H9 (cell line): ENCODE measurements at regions not wholly inside any gene's neighbourhood (a gene's known extent, or its start where the extent isn't known, plus 50 kb on each side); places are given as distances from the start of the nearest gene placed in this dataset.

Experiments used
- DNase-seq: peaks from one replicate; pipeline ENCODE4 v3.0.0-alpha.2; 2017
- H2AFZ ChIP-seq: one replicate; pipeline ENCODE4 v1.6.1; 2013; ENCODE audit warnings: mild to moderate bottlenecking, low read length, control low read depth, moderate library complexity
- H2AK5ac ChIP-seq: 2 replicates; pipeline ENCODE4 v1.6.1; 2013; ENCODE audit warnings: low read length, control low read depth, mixed read lengths; ENCODE audit not compliant: insufficient read length
- H2BK120ac ChIP-seq: one replicate; pipeline ENCODE4 v1.6.1; 2013; ENCODE audit warnings: low read depth, mild to moderate bottlenecking, low read length, control low read depth, inconsistent platforms; ENCODE audit not compliant: poor library complexity, severe bottlenecking
- H2BK12ac ChIP-seq: 2 replicates; pipeline ENCODE4 v1.6.1; 2013; ENCODE audit warnings: low read length, control low read depth, mixed read lengths, low read depth; ENCODE audit not compliant: insufficient read length
- H2BK15ac ChIP-seq: 2 replicates; pipeline ENCODE4 v1.6.1; 2013; ENCODE audit warnings: low read depth, low read length, control low read depth
- H2BK20ac ChIP-seq: one replicate; pipeline ENCODE4 v1.6.1; 2013; ENCODE audit warnings: low read depth, mild to moderate bottlenecking, low read length, control low read depth, inconsistent platforms; ENCODE audit not compliant: poor library complexity, severe bottlenecking
- H2BK5ac ChIP-seq: 2 replicates; pipeline ENCODE4 v1.6.1; 2013; ENCODE audit warnings: low read length, control low read depth, mixed read lengths; ENCODE audit not compliant: insufficient read length
- H3K14ac ChIP-seq: 2 replicates; pipeline ENCODE4 v1.6.1; 2013; ENCODE audit warnings: low read length, control low read depth; ENCODE audit not compliant: insufficient read depth
- H3K18ac ChIP-seq: 2 replicates; pipeline ENCODE4 v1.6.1; 2013; ENCODE audit warnings: low read depth, mild to moderate bottlenecking, mixed read lengths, low read length, control low read depth; ENCODE audit not compliant: insufficient read length
- H3K23ac ChIP-seq: 2 replicates; pipeline ENCODE4 v1.6.1; 2013; ENCODE audit warnings: low read length, control low read depth, mixed read lengths, low read depth; ENCODE audit not compliant: insufficient read length
- H3K23me2 ChIP-seq: 2 replicates; pipeline ENCODE4 v1.6.1; 2013; ENCODE audit warnings: low read depth, mild to moderate bottlenecking, mixed read lengths, low read length, control low read depth; ENCODE audit not compliant: insufficient read length, poor library complexity, severe bottlenecking
- H3K27ac ChIP-seq: 2 replicates; pipeline ENCODE4 v1.5.1; 2013; ENCODE audit warnings: low read length, control low read depth, mixed read lengths, low read depth; ENCODE audit not compliant: insufficient read length
- H3K27me3 ChIP-seq: 2 replicates; pipeline ENCODE4 v1.6.1; 2013; ENCODE audit warnings: low read length, control low read depth, inconsistent platforms; ENCODE audit not compliant: insufficient read depth
- H3K4ac ChIP-seq: 2 replicates; pipeline ENCODE4 v1.6.1; 2013; ENCODE audit warnings: low read depth, mild to moderate bottlenecking, control low read depth, inconsistent platforms, low read length, moderate library complexity
- H3K4me1 ChIP-seq: 2 replicates; pipeline ENCODE4 v1.6.1; 2013; ENCODE audit warnings: low read length, control low read depth, inconsistent platforms; ENCODE audit not compliant: insufficient read depth
- H3K4me2 ChIP-seq: 2 replicates; pipeline ENCODE4 v1.6.1; 2013; ENCODE audit warnings: low read length, control low read depth, mixed read lengths; ENCODE audit not compliant: insufficient read length, insufficient read depth
- H3K56ac ChIP-seq: 2 replicates; pipeline ENCODE4 v1.6.1; 2013; ENCODE audit warnings: low read depth, mild to moderate bottlenecking, mixed read lengths, low read length, control low read depth; ENCODE audit not compliant: insufficient read length
- H3K79me1 ChIP-seq: 2 replicates; pipeline ENCODE4 v1.6.1; 2013; ENCODE audit warnings: low read depth, mild to moderate bottlenecking, moderate library complexity, low read length, control low read depth, inconsistent platforms; ENCODE audit not compliant: insufficient read depth, poor library complexity, severe bottlenecking
- H3K79me2 ChIP-seq: 2 replicates; pipeline ENCODE4 v1.6.1; 2013; ENCODE audit warnings: low read length, control low read depth, inconsistent platforms; ENCODE audit not compliant: insufficient read depth
- H3K9ac ChIP-seq: 2 replicates; pipeline ENCODE4 v1.6.1; 2013; ENCODE audit warnings: low read length, control low read depth, mixed read lengths; ENCODE audit not compliant: insufficient read length; ENCODE audit errors: extremely low read depth
- H3K9me3 ChIP-seq: one replicate; pipeline ENCODE4 v1.6.1; 2013; ENCODE audit warnings: low read depth, low read length, inconsistent platforms; ENCODE audit not compliant: control insufficient read depth
- H3T11ph ChIP-seq: one replicate; pipeline ENCODE4 v1.6.1; 2013; ENCODE audit warnings: mild to moderate bottlenecking, low read length, control low read depth, inconsistent platforms
- H4K20me1 ChIP-seq: one replicate; pipeline ENCODE4 v1.6.1; 2013; ENCODE audit not compliant: control insufficient read depth, insufficient read length, insufficient read depth
- H4K5ac ChIP-seq: 2 replicates; pipeline ENCODE4 v1.6.1; 2013; ENCODE audit warnings: low read depth, mild to moderate bottlenecking, mixed read lengths, low read length, control low read depth; ENCODE audit not compliant: insufficient read length
- H4K8ac ChIP-seq: replicated peaks from 2 replicates; pipeline ENCODE4 v1.6.1; 2013; ENCODE audit warnings: low read length, control low read depth, mixed read lengths, low read depth; ENCODE audit not compliant: insufficient read length
- H4K91ac ChIP-seq: 2 replicates; pipeline ENCODE4 v1.6.1; 2013; ENCODE audit warnings: low read depth, mild to moderate bottlenecking, moderate library complexity, mixed read lengths, low read length, control low read depth; ENCODE audit not compliant: insufficient read length
- H3K27ac Mint-ChIP-seq, 3 experiments: 2 replicates in 2 of 3; 3 replicates in 1 of 3; pipeline ENCODE4 v1.8.0; 2020 to 2021; ENCODE audit warnings: mixed read lengths in 3 of 3, mild to moderate bottlenecking in 1 of 3, moderate library complexity in 1 of 3
- H3K27me3 Mint-ChIP-seq: 2 replicates; pipeline ENCODE4 v1.8.0; 2021; ENCODE audit warnings: low read depth, mild to moderate bottlenecking, moderate library complexity, mixed read lengths
- H3K36me3 Mint-ChIP-seq, 3 experiments: 2 replicates in 2 of 3; 3 replicates in 1 of 3; pipeline ENCODE4 v1.8.0; 2020 to 2021; ENCODE audit warnings: low read depth in 3 of 3, mixed read lengths in 3 of 3; ENCODE audit not compliant: insufficient read depth in 1 of 3
- H3K4me1 Mint-ChIP-seq, 2 experiments: 2 replicates each; pipeline ENCODE4 v1.8.0; 2020; ENCODE audit warnings: mixed read lengths in 2 of 2
- H3K4me3 Mint-ChIP-seq, 2 experiments: 2 replicates in 1 of 2; 3 replicates in 1 of 2; pipeline ENCODE4 v1.8.0; 2020 to 2021; ENCODE audit warnings: mild to moderate bottlenecking in 2 of 2, mixed read lengths in 2 of 2, moderate library complexity in 1 of 2
- H3K9me3 Mint-ChIP-seq, 2 experiments: 2 replicates in 1 of 2; 3 replicates in 1 of 2; pipeline ENCODE4 v1.8.0; 2020; ENCODE audit warnings: mild to moderate bottlenecking in 2 of 2, mixed read lengths in 2 of 2, moderate library complexity in 1 of 2
- CTCF ChIP-seq: fragments of 200-600 bp; sonication (generic); conservative IDR thresholded peaks from 3 replicates; pipeline ENCODE4 v1.8.0; 2021; ENCODE audit warnings: antibody characterized with exemption, mild to moderate bottlenecking
- WGBS: extraction: QIAGEN DNeasy Blood & Tissue Kit; methylation state at CpG from one replicate; pipeline ENCODE4 v1.1.7; 2013; ENCODE audit warnings: missing lambda C conversion rate, low lambda C conversion rate, mixed read lengths; ENCODE audit not compliant: insufficient read length; ENCODE audit errors: extremely low coverage; 5-methylcytosine and 5-hydroxymethylcytosine counted together

DNA sequence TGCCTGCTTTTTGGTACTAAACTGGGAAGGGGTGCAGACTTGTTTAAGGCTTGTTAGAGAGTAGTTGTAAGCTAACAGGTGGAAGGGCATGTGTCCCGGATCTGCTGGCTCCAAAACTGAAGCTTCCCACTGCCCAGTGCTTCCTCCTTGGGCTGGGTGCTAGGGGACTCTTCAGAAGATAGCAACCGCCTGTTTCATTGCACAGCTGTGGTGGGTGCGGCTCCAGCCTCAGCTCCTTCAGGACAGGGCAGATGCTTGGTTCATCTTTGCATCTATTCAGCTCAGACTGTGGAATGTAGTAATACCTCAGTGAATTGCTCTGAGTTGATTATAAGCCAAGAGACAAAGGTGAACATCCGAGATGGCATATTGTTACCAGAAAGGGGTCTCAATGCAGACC is 527.1 kb downstream of the TYW1 start:
- H3K14ac ChIP-seq, result no peak overlapping the region
- no peak overlapping the region for H2AFZ ChIP-seq
- H4K91ac ChIP-seq, result no peak overlapping the region
- H2AK5ac ChIP-seq, result no peak overlapping the region
- no peak overlapping the region for H2BK120ac ChIP-seq
- H3K79me2 ChIP-seq, result no peaks in the 10 kb centered on the region
- H3K9me3 Mint-ChIP-seq, result peaks cover 58 to 69% of the 10 kb centered on the region in 2 experiments
- no peak for TF ChIP-seq CTCF
- H4K8ac ChIP-seq, result no peak overlapping the region
- H2BK15ac ChIP-seq, result no peak overlapping the region
- H3K9me3 ChIP-seq, result peaks cover 9% of the 10 kb centered on the region
- no peak overlapping the region for H3T11ph ChIP-seq
- no peak for DNase-seq
- H3K4me2 ChIP-seq, result no peak overlapping the region
- H2BK12ac ChIP-seq, result no peak overlapping the region
- no peak overlapping the region for H3K23ac ChIP-seq
- no peak overlapping the region for H3K27ac ChIP-seq
- H3K4me1 ChIP-seq, result peaks cover 5% of the 10 kb centered on the region; the same call in 1 of the 2 replicates
- no peak overlapping the region for H3K56ac ChIP-seq
- peaks cover 25 to 38% of the 10 kb centered on the region in 2 experiments for H3K4me1 Mint-ChIP-seq
- H2BK5ac ChIP-seq, result no peak overlapping the region
- peaks cover 21% of the 10 kb centered on the region for H3K27me3 Mint-ChIP-seq
- H3K27me3 ChIP-seq, result no peaks in the 10 kb centered on the region
- H4K5ac ChIP-seq, result no peak overlapping the region
- H4K20me1 ChIP-seq, result no peaks in the 10 kb centered on the region
- H3K27ac Mint-ChIP-seq, result no peak overlapping the region
- H3K36me3 Mint-ChIP-seq, result peaks cover 42 to 65% (median 44%) of the 10 kb centered on the region in 3 experiments
- H3K4me3 Mint-ChIP-seq, result no peak overlapping the region
- no peak overlapping the region for H3K18ac ChIP-seq
- no peak overlapping the region for H2BK20ac ChIP-seq
- H3K4ac ChIP-seq, result no peak overlapping the region
- WGBS, result no CpG with 5 or more reads among the region's 4 CpGs
- H3K79me1 ChIP-seq, result no peaks in the 10 kb centered on the region
- H3K23me2 ChIP-seq, result no peaks in the 10 kb centered on the region
- H3K9ac ChIP-seq, result no peak overlapping the region
